ENCODE measurements at regions not wholly inside any gene's neighbourhood (a gene's known extent, or its start where the extent isn't known, plus 50 kb on each side); places are given as distances from the start of the nearest gene placed in this dataset.

- H3K4me3 ChIP-seq (ENCODE audit: low read length), result no peak overlapping the region
- peaks cover 0 to 6% of the 10 kb centered on the region in 2 donors for H3K27me3 Mint-ChIP-seq (ENCODE audit: low read depth in 2 of 2)
Observed at GRCh38 chr10:10564081-10564794, 453.4 kb upstream of the CELF2 start.

GRCh38 chr10:10576937-10577336, 440.7 kb upstream of the CELF2 start:
- H3K4me1 Mint-ChIP-seq, result no peaks in the 10 kb centered on the region

More at GRCh38 chr10:10564081-10564794, 453.4 kb upstream of the CELF2 start:
- no peaks in the 10 kb centered on the region for H3K4me1 Mint-ChIP-seq
- TF ChIP-seq CTCF (IDR thresholded peaks at IDR 0.05), result no peak
- no peaks in the 10 kb centered on the region for H3K36me3 Mint-ChIP-seq
- WGBS (ENCODE audit: insufficient coverage), result 73% methylated on average over 9 of the region's 10 CpGs
- Histone ChIP-seq H3K36me3 (ENCODE audit: control insufficient read depth, insufficient read depth, low read length) (no peaks in the 10 kb centered on the region), H3K27me3 (ENCODE audit: control insufficient read depth, insufficient read depth, low read length) (no peaks in the 10 kb centered on the region), H3K9me3 (ENCODE audit: control insufficient read depth, insufficient read depth, low read length) (no peaks in the 10 kb centered on the region), H3K27ac (ENCODE audit: low read length) (no peak overlapping the region), H3K4me1 (ENCODE audit: control insufficient read depth, insufficient read depth, low read length) (no peaks in the 10 kb centered on the region)
- no peak overlapping the region for H3K4me3 Mint-ChIP-seq
- intact Hi-C loops (cut with micrococcal nuclease), result no loop called here
- H3K27ac Mint-ChIP-seq, result no peak overlapping the region
- no peak for DNase-seq
- no peak for ATAC-seq
- H3K9me3 Mint-ChIP-seq, result no peaks in the 10 kb centered on the region

GRCh38 chr10:10579709-10580108, 438.0 kb upstream of the CELF2 start:
- Histone ChIP-seq H3K27me3 (ENCODE audit: control insufficient read depth, insufficient read depth, low read length) (no peaks in the 10 kb centered on the region), H3K27ac (ENCODE audit: low read length) (no peak overlapping the region), H3K4me3 (ENCODE audit: low read length) (no peak overlapping the region), H3K9me3 (ENCODE audit: control insufficient read depth, insufficient read depth, low read length) (no peaks in the 10 kb centered on the region), H3K4me1 (ENCODE audit: control insufficient read depth, insufficient read depth, low read length) (no peaks in the 10 kb centered on the region), H3K36me3 (ENCODE audit: control insufficient read depth, insufficient read depth, low read length) (no peaks in the 10 kb centered on the region)
- intact Hi-C loops (cut with micrococcal nuclease), result no loop called here
- no CpG with 5 or more reads among the region's 1 CpG for WGBS (ENCODE audit: insufficient coverage)
- no peak overlapping the region for H3K27ac Mint-ChIP-seq
- TF ChIP-seq CTCF (IDR thresholded peaks at IDR 0.05), result no peak
- no peaks in the 10 kb centered on the region for H3K4me1 Mint-ChIP-seq
- H3K27me3 Mint-ChIP-seq (ENCODE audit: low read depth in 2 of 2), result no peaks in the 10 kb centered on the region
- DNase-seq (no peak), ATAC-seq (no peak)
- no peaks in the 10 kb centered on the region for H3K9me3 Mint-ChIP-seq
- no peak overlapping the region for H3K4me3 Mint-ChIP-seq
- no peaks in the 10 kb centered on the region for H3K36me3 Mint-ChIP-seq

More at GRCh38 chr10:10576937-10577336, 440.7 kb upstream of the CELF2 start:
- no peaks in the 10 kb centered on the region for H3K27me3 ChIP-seq (ENCODE audit: control insufficient read depth, insufficient read depth, low read length)
- no peaks in the 10 kb centered on the region for H3K4me1 ChIP-seq (ENCODE audit: control insufficient read depth, insufficient read depth, low read length)
- H3K4me3 ChIP-seq (ENCODE audit: low read length), result no peak overlapping the region
- no peak overlapping the region for H3K27ac ChIP-seq (ENCODE audit: low read length)
- intact Hi-C loops (cut with micrococcal nuclease), result no loop called here
- no peak overlapping the region for H3K4me3 Mint-ChIP-seq
- peaks cover 0 to 2% of the 10 kb centered on the region in 2 donors for H3K27me3 Mint-ChIP-seq (ENCODE audit: low read depth in 2 of 2)
- DNase-seq, result no peak
- H3K9me3 ChIP-seq (ENCODE audit: control insufficient read depth, insufficient read depth, low read length), result no peaks in the 10 kb centered on the region
- H3K36me3 Mint-ChIP-seq, result no peaks in the 10 kb centered on the region
- no peaks in the 10 kb centered on the region for H3K36me3 ChIP-seq (ENCODE audit: control insufficient read depth, insufficient read depth, low read length)
- WGBS (ENCODE audit: insufficient coverage), result 79% methylated on average over 1 of the region's 1 CpG
- no peak for ATAC-seq
- no peak for TF ChIP-seq CTCF (IDR thresholded peaks at IDR 0.05)
- H3K9me3 Mint-ChIP-seq, result no peaks in the 10 kb centered on the region
- H3K27ac Mint-ChIP-seq, result no peak overlapping the region

- WGBS (ENCODE audit: insufficient coverage), result 37% methylated on average over 5 of the region's 5 CpGs
- no peaks in the 10 kb centered on the region for H3K4me1 Mint-ChIP-seq
- ATAC-seq, result no peak
Observed at GRCh38 chr10:10584161-10584560, 433.5 kb upstream of the CELF2 start.

More at GRCh38 chr10:10584161-10584560, 433.5 kb upstream of the CELF2 start:
- no peak overlapping the region for H3K4me3 Mint-ChIP-seq
- Histone ChIP-seq H3K4me1 (ENCODE audit: control insufficient read depth, insufficient read depth, low read length) (no peaks in the 10 kb centered on the region), H3K27ac (ENCODE audit: low read length) (no peak overlapping the region), H3K4me3 (ENCODE audit: low read length) (no peak overlapping the region), H3K9me3 (ENCODE audit: control insufficient read depth, insufficient read depth, low read length) (no peaks in the 10 kb centered on the region), H3K27me3 (ENCODE audit: control insufficient read depth, insufficient read depth, low read length) (no peaks in the 10 kb centered on the region), H3K36me3 (ENCODE audit: control insufficient read depth, insufficient read depth, low read length) (no peaks in the 10 kb centered on the region)
- DNase-seq, result no peak
- H3K27me3 Mint-ChIP-seq (ENCODE audit: low read depth in 2 of 2), result peaks cover 0 to 14% of the 10 kb centered on the region in 2 donors
- no peak overlapping the region for H3K27ac Mint-ChIP-seq
- TF ChIP-seq CTCF (IDR thresholded peaks at IDR 0.05), result no peak
- intact Hi-C loops (cut with micrococcal nuclease), result no loop called here
- no peaks in the 10 kb centered on the region for H3K36me3 Mint-ChIP-seq
- H3K9me3 Mint-ChIP-seq, result no peaks in the 10 kb centered on the region
